Astrocyte (in vitro differentiated cells and primary cell): ENCODE measurements at regions not wholly inside any gene's neighbourhood (a gene's known extent, or its start where the extent isn't known, plus 50 kb on each side); places are given as distances from the start of the nearest gene placed in this dataset.

Experiments
- CTCF ChIP-seq: IDR thresholded peaks from 2 replicates; pipeline ENCODE4 v1.5.1; 2011; ENCODE audit warnings: low read depth, mild to moderate bottlenecking, inconsistent platforms, low read length, moderate library complexity; ENCODE audit not compliant: insufficient read depth
- EZH2 ChIP-seq: IDR thresholded peaks from 2 replicates; pipeline ENCODE4 v1.6.1; 2012; ENCODE audit warnings: mild to moderate bottlenecking, low read length, inconsistent platforms; ENCODE audit not compliant: insufficient read depth

- TF ChIP-seq CTCF = no peak
- TF ChIP-seq EZH2 = no peak
Measured at GRCh38 chr17:77769762-77770161, 188.7 kb upstream of the TNRC6C start.
